GM18505 (cell line): ENCODE measurements at regions not wholly inside any gene's neighbourhood (a gene's known extent, or its start where the extent isn't known, plus 50 kb on each side); places are given as distances from the start of the nearest gene placed in this dataset.
"Not testable (repeated sequence)": the region's sequence is repeated elsewhere in the genome, so short reads cannot be mapped to it uniquely, and the experiment has no call there.

Experiments
- ATAC-seq: cut with Tn5 transposase; IDR thresholded peaks from one replicate; pipeline ENCODE4 v1.9.1; 2021; ENCODE audit not compliant: unreplicated experiment
- POLR2A ChIP-seq: IDR thresholded peaks from 4 replicates; pipeline ENCODE4 v1.6.1; 2011; ENCODE audit warnings: borderline replicate concordance; ENCODE audit not compliant: insufficient read depth, insufficient read length; ENCODE audit errors: extremely low read depth

GRCh38 chr16:72645538-72645937 is 402.4 kb downstream of the ZFHX3 start:
- ATAC-seq = no peak
- no peak for TF ChIP-seq POLR2A

DNA sequence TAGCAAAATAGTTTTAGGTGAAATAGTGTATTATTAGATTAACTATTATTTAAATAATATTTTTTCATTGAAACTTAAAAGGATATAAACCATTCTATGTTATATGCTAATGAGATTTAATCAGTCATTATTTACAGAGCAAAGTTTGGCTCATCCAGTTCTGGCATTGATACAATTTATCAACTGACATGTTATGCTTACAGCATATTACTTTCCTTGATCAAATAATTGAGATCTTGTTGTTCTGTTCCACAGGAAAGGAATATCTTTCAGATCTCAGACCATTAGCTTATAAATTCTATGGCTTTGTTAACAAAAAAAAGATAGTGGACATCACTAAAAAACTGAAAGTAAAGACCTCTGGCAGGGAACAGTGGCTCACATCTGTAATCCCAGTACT is 403.0 kb downstream of the ZFHX3 start:
- TF ChIP-seq POLR2A = no peak
- ATAC-seq = no peak

- no peak for ATAC-seq
Measured at GRCh38 chr16:72639494-72639893, 408.4 kb downstream of the ZFHX3 start.

GRCh38 chr16:72637306-72637705 is 410.6 kb downstream of the ZFHX3 start:
- no peak for ATAC-seq
- no peak for TF ChIP-seq POLR2A

More at GRCh38 chr16:72639494-72639893, 408.4 kb downstream of the ZFHX3 start:
- TF ChIP-seq POLR2A = no peak

- no peak for TF ChIP-seq POLR2A
- ATAC-seq = no peak
Measured at GRCh38 chr16:72635694-72636093, 412.2 kb downstream of the ZFHX3 start.

DNA sequence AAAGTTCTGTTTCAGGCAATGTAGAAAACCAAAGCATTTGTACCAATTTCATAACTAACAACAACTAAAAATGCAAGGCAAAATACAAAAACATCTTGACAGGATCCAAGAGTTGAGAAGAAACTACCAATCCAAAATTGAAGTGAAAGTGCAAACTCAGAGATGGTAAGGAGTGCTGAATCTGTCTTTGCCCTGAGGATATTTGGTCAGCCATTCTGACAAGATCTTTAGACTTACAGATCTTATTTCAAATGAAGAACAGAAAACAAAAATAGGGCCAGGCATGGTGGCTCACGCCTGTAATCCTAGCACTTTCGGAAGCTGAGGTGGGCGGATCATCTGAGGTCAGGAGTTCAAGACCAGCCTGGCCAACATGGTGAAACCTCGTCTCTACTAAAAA is 412.8 kb downstream of the ZFHX3 start:
- ATAC-seq = no peak
- no peak for TF ChIP-seq POLR2A

GRCh38 chr16:72627182-72627896 is 420.6 kb downstream of the ZFHX3 start:
- not testable (repeated sequence) for ATAC-seq

DNA sequence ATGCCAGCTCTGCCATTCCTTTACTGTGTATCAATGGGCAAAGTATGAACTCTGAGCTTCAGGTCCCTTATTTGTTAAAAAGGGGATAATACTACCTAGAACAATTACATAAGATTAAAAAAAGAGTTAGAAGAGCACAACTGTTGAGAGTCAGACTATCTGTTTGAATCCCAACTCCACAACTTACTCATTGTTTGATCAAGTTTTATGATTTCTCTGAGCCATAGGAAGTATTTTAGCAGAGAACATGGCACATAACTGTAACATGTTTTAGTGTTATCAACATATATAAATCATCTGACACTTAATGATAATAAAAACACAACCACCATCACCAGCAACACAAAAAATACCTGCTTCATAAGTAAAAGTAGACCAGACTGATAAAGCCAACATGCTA is 421.3 kb downstream of the ZFHX3 start:
- TF ChIP-seq POLR2A = no peak
- ATAC-seq = no peak

- TF ChIP-seq POLR2A = no peak
Measured at GRCh38 chr16:72621651-72622050, 426.3 kb downstream of the ZFHX3 start.

DNA sequence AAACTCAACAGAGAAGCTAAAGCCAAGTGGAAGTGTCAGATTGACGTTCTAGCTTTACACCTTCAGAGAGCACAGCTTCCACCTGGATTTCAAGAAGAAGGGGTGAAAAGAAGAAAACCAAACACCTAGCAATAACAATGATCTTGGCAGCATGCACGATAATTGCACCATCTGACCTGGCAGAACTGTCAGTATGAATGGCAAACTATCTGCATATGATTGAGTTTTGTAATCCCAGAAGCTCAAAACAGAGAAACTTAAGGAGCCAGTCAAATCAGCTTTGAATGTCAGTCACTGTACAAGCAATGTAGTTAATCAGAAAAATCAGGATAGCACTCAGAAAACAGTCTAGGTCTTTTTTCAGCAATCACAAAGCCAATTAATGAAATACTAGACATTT is 427.1 kb downstream of the ZFHX3 start:
- TF ChIP-seq POLR2A = no peak
- ATAC-seq = no peak

More at GRCh38 chr16:72621651-72622050, 426.3 kb downstream of the ZFHX3 start:
- no peak for ATAC-seq

DNA sequence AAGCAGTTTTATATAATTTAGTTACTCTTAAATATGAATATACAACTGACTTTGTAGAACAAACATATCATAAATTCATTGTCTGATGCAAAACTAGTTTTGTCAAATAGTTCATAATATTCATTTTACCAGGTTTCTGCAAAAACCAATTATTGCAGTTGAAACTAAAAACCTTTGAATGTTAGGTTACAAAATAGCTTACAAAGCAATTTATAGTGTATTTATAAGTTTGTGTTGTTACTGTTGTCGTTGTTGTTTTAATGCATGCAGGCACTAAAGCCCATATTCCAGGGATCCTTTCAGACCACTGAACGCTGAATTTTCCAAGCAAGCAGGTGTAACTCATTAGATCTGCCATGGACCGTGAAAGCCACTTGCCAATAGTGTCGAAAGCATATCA is 427.6 kb downstream of the ZFHX3 start:
- no peak for TF ChIP-seq POLR2A
- ATAC-seq = no peak

GRCh38 chr16:72615856-72616255 is 432.1 kb downstream of the ZFHX3 start:
- ATAC-seq = no peak
- no peak for TF ChIP-seq POLR2A

GRCh38 chr16:72612718-72613117 is 435.2 kb downstream of the ZFHX3 start:
- TF ChIP-seq POLR2A = no peak
- no peak for ATAC-seq

GRCh38 chr16:72612256-72612655 is 435.7 kb downstream of the ZFHX3 start:
- no peak for TF ChIP-seq POLR2A

DNA sequence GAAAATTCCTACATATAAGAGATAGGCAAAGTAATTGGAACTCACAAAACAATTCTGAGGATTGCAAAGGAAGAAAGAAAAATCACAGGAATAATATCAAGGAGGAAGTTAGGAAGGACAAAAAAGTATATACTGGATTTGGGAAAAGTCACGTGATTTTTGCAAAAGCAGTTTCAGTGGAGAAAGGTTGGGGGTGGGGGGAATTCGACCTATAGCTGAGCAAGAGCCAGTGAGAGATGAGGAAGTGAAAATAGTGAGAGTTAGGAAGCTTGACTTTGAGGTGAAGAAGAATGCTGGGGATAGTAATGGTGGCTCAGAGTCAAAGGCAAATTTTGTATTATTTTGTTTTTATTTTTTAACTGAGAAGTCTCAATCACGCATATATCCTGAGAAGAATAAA is 438.0 kb upstream of the PMFBP1 start:
- no peak for ATAC-seq
- TF ChIP-seq POLR2A = no peak

More at GRCh38 chr16:72612256-72612655, 435.7 kb downstream of the ZFHX3 start:
- ATAC-seq = no peak
